Limb (tissue), 2 donors: ENCODE measurements at regions not wholly inside any gene's neighbourhood (a gene's known extent, or its start where the extent isn't known, plus 50 kb on each side); places are given as distances from the start of the nearest gene placed in this dataset.
"Not testable (repeated sequence)": the region's sequence is repeated elsewhere in the genome, so short reads cannot be mapped to it uniquely, and the experiment has no call there.

Experiments
- DNase-seq, 2 donors: peaks; one replicate each; pipeline ENCODE4 v3.0.0-alpha.2; 2016; ENCODE audit errors: extremely low spot score in 2 of 2

- DNase-seq = not testable (repeated sequence)
These were observed 277.8 kb upstream of the ARHGAP42 start for GRCh38 chr11:100409267-100409666.

- no peak for DNase-seq
These were observed 267.6 kb upstream of the ARHGAP42 start for GRCh38 chr11:100419518-100419917.

- no peak for DNase-seq
These were observed 252.1 kb upstream of the ARHGAP42 start for GRCh38 chr11:100434821-100435641.

- DNase-seq = peak in 1 of 2 donors; percentile 29
These were observed 248.7 kb upstream of the ARHGAP42 start for GRCh38 chr11:100438376-100438775.

GRCh38 chr11:100441086-100441485 lies 246.0 kb upstream of the ARHGAP42 start:
- no peak for DNase-seq

GRCh38 chr11:100442017-100442416 lies 245.1 kb upstream of the ARHGAP42 start:
- DNase-seq = no peak

- DNase-seq = peak in 1 of 2 donors; percentile 34
These were observed 241.8 kb upstream of the ARHGAP42 start for GRCh38 chr11:100445231-100445735.

- DNase-seq = not testable (repeated sequence)
These were observed 235.2 kb upstream of the ARHGAP42 start for GRCh38 chr11:100451801-100452460.

GRCh38 chr11:100459811-100460210 lies 227.3 kb upstream of the ARHGAP42 start:
- no peak for DNase-seq

GRCh38 chr11:100460426-100460825 lies 226.7 kb upstream of the ARHGAP42 start:
- DNase-seq = no peak

GRCh38 chr11:100467821-100468508 lies 219.1 kb upstream of the ARHGAP42 start:
- DNase-seq = no peak

GRCh38 chr11:100469835-100470234 lies 217.3 kb upstream of the ARHGAP42 start:
- DNase-seq = peak in 1 of 2 donors; percentile 70

GRCh38 chr11:100472727-100473389 lies 214.2 kb upstream of the ARHGAP42 start:
- no peak for DNase-seq

GRCh38 chr11:100473390-100473740 lies 213.7 kb upstream of the ARHGAP42 start:
- DNase-seq = no peak

GRCh38 chr11:100484948-100485347 lies 202.1 kb upstream of the ARHGAP42 start:
- no peak for DNase-seq

- DNase-seq = no peak
These were observed 188.3 kb upstream of the ARHGAP42 start for GRCh38 chr11:100498780-100499179.

- no peak for DNase-seq
These were observed 185.6 kb upstream of the ARHGAP42 start for GRCh38 chr11:100501450-100501849.

- no peak for DNase-seq
These were observed 174.6 kb upstream of the ARHGAP42 start for GRCh38 chr11:100512475-100512874.

GRCh38 chr11:100515087-100515486 lies 172.0 kb upstream of the ARHGAP42 start:
- DNase-seq = peak in 1 of 2 donors; percentile 21

- DNase-seq = no peak
These were observed 161.9 kb upstream of the ARHGAP42 start for GRCh38 chr11:100525197-100525596.

GRCh38 chr11:100525635-100526034 lies 161.5 kb upstream of the ARHGAP42 start:
- DNase-seq = no peak
